ENCODE measurements at regions not wholly inside any gene's neighbourhood (a gene's known extent, or its start where the extent isn't known, plus 50 kb on each side); places are given as distances from the start of the nearest gene placed in this dataset.

DNA sequence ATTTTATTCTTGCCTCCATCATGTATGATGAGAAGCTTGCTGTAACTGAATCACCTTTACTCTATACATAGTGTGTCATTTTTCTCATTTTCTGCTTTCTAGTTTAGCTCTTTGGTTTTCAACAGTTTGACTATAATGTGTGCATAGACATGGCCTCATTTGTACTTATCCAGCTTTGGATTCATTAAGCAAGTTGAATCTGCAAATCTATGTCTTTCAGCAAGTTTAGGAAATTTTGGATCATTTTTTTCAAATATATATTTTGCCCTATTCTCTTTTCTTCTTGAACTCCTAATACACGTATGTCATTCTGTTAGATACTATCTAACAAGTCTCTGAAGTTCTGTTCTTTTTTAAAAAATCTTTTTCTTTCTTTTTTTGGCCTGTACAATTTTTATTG, 57.8 kb downstream of the PRLHR start:
- H3K27me3 ChIP-seq (ENCODE audit: low read depth) = no peaks in the 10 kb centered on the region
- no peaks in the 10 kb centered on the region for H3K4me1 ChIP-seq
- in situ Hi-C loops (cut with MboI; ENCODE audit: low sequenced_read_pairs) = no loop called here
- DNase-seq (ENCODE audit: low spot score in 2 of 2) = no peak
- H3K4me3 ChIP-seq = no peak overlapping the region
- no peaks in the 10 kb centered on the region for H3K36me3 ChIP-seq (replicated peaks)
- no peaks in the 10 kb centered on the region for H3K9me3 ChIP-seq

DNA sequence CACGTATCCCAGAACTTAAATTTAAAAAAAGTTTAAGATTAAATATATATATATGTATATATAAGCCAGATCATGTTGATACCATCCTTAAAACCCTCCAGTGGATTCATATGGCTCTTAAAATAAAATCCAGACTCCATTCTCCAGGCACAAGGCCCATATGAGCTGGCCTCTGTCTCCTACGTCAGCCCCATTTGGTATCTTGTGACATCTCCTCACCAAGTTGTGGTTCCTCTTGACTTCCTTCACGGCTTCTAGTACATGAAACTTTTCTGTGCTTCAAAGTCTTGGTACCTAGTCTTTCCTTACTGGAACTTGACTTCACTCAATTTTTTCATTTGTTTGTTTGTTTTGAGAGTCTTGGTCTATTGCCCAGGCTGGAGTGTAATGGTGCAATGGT, 61.3 kb downstream of the PRLHR start:
- Histone ChIP-seq H3K27me3 (ENCODE audit: low read depth) (no peaks in the 10 kb centered on the region), H3K9me3 (no peaks in the 10 kb centered on the region), H3K36me3 (replicated peaks) (no peaks in the 10 kb centered on the region), H3K4me3 (no peak overlapping the region), H3K4me1 (no peaks in the 10 kb centered on the region)
- in situ Hi-C loops (cut with MboI; ENCODE audit: low sequenced_read_pairs) = no loop called here
- DNase-seq (ENCODE audit: low spot score in 2 of 2) = no peak

DNA sequence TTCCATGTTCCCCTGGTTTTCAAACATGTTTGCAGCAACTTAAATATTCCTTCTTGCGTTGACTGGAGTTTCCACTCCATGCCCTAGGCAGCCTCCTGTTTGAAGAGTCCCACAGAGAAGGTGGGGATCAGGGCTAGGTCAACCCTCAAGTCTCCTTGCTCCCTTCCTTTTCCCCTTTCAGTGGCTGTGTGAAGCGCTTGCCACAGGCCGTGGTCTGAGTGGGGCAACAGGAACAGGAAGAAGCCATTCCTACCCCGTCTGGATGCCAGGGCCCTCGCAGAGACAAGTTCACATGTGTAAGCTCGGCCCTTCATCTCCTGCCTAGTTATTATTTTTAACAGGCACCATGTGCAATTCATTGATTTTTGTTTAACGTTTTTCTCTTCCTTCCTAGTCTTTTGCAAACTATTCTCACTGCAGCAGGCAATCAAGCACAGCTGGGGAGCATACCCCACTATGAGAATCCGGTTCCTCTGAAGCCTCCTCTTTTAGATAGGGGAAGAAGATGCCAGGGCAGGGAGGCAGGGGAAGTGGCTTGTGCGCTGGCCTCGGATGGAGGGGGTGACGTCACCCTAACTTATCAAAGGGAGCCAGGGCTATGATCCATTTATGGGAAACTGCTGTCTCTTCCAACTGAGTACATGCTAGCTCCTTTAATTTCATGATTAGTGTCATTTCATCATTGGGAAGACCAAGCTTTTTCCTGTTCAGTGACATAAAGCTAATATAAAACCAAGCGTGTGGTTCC, 64.2 kb downstream of the PRLHR start:
- no peaks in the 10 kb centered on the region for H3K4me1 ChIP-seq
- no peaks in the 10 kb centered on the region for H3K27me3 ChIP-seq (ENCODE audit: low read depth)
- H3K4me3 ChIP-seq = no peak overlapping the region
- no peak for DNase-seq (ENCODE audit: low spot score in 2 of 2)
- H3K9me3 ChIP-seq = no peaks in the 10 kb centered on the region
- in situ Hi-C loops (cut with MboI; ENCODE audit: low sequenced_read_pairs) = no loop called here
- H3K36me3 ChIP-seq (replicated peaks) = no peaks in the 10 kb centered on the region

DNA sequence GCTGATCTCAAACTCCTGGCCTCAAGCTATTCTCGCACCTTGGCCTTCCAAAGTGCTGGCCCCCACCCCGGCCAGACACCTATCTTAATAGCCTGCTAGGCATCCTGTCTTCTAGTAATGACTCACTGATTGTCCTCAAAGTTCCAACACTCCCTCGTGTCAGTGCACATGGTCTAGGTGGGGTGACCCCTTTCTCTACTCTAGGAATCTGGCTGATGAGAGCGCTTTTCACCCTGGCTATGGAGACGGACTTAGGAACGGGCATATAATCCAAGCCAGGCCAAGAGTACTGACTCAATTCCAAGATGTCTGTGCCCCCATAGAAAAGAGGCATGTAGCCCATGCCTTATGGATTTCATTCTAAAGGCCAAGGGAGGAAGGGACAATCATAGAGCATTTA, 67.0 kb downstream of the PRLHR start:
- Histone ChIP-seq H3K4me3 (no peak overlapping the region), H3K27me3 (ENCODE audit: low read depth) (peaks cover 4% of the 10 kb centered on the region; the same call in 1 of the 2 replicates), H3K4me1 (no peaks in the 10 kb centered on the region), H3K36me3 (replicated peaks) (no peaks in the 10 kb centered on the region), H3K9me3 (no peaks in the 10 kb centered on the region)
- in situ Hi-C loops (cut with MboI; ENCODE audit: low sequenced_read_pairs) = no loop called here
- DNase-seq (ENCODE audit: low spot score in 2 of 2) = no peak

DNA sequence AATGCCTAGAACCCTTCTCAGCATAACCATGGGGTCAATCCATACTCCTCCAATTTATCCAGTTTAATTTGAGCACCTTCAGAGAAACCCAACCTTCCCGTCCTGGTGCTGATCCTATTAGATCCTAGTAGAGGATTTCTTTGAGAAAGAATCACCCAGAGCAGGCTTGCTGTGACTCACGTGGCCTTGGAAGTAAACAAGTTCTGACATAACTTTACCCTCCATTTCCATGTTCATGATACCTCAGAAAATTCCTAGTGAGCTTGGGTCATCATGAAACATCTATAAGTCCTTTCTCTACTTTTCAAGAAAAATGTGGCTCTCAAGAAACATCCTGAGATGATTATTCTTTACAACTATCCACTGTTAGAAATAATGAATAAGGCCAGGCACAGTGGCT, 71.7 kb downstream of the PRLHR start:
- in situ Hi-C loops (cut with MboI; ENCODE audit: low sequenced_read_pairs) = no loop called here
- no peak for DNase-seq (ENCODE audit: low spot score in 2 of 2)
- Histone ChIP-seq H3K4me1 (no peaks in the 10 kb centered on the region), H3K36me3 (replicated peaks) (no peaks in the 10 kb centered on the region), H3K27me3 (ENCODE audit: low read depth) (peaks cover 4% of the 10 kb centered on the region; the same call in 1 of the 2 replicates), H3K4me3 (no peak overlapping the region), H3K9me3 (no peaks in the 10 kb centered on the region)

DNA sequence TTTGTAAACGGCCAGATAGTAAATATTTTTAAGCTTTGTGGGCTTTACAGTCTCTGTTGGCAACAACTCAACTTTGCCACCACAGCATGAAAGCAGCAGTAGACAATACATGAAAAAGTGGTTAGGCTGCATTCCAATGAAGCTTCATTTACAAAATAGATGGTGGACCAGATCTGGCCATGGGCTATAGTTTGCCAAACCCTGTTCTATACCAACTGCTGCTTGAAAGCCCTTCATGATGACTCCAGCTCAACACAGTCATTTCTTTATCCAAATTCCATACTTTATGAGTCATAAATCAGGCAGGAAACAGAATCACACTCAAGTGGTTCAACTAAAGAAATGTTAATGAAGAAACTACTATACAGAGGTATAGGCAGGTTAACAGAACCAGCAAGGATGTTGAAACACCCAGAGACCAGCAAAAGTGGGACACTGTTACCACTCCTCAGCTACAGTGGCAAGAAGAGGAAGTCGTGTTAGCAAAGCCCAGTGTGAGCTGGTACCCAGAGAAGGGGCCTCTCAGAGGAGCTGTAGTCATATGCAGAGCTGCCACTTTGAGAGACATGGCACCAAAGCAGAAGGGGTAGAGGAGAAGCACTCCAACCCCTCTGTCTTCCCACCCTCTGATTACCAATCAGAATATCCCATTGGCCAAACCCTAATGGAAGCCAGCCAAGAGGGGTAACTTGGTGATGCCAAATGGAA, 72.5 kb downstream of the PRLHR start:
- Histone ChIP-seq H3K9me3 (no peaks in the 10 kb centered on the region), H3K27me3 (ENCODE audit: low read depth) (peaks cover 4% of the 10 kb centered on the region; the same call in 1 of the 2 replicates), H3K4me1 (no peaks in the 10 kb centered on the region), H3K36me3 (replicated peaks) (no peaks in the 10 kb centered on the region), H3K4me3 (no peak overlapping the region)
- in situ Hi-C loops (cut with MboI; ENCODE audit: low sequenced_read_pairs) = no loop called here
- no peak for DNase-seq (ENCODE audit: low spot score in 2 of 2)

DNA sequence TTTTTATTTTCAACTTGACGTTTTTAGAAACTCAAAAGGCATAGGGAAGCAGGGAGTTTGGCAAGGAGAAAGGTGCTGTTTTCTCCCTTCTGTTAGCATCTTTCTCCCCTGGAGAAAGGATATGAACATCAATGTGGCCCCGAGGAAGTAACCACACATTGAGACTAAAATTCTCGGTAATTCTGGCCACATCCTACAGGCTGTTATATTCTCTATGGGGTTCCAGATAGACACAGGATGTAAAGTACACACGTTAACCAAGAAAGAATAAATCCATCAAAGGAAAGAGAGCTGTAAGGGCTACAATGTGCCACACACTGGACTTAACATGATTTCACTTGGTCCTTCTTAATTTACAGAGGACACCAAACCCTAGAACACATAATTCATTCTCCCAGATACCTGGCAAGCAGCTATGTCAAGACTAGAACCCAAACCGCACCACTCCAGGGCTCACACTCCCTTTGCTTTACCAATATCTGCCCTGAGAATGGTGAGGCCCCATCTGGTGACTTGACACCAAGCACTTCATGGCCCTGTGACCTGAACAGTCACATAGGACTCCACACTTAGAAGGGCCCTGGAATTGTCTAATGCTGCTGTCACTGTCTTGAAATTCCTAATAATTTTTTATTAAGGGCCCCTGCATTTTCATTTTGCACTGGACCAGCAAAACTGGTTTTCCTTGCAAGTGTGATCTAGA, 73.9 kb downstream of the PRLHR start:
- in situ Hi-C loops (cut with MboI; ENCODE audit: low sequenced_read_pairs) = no loop called here
- H3K4me1 ChIP-seq = no peaks in the 10 kb centered on the region
- no peaks in the 10 kb centered on the region for H3K36me3 ChIP-seq (replicated peaks)
- no peak overlapping the region for H3K4me3 ChIP-seq
- H3K27me3 ChIP-seq (ENCODE audit: low read depth) = peaks cover 4% of the 10 kb centered on the region; the same call in 1 of the 2 replicates
- no peak for DNase-seq (ENCODE audit: low spot score in 2 of 2)
- H3K9me3 ChIP-seq = no peaks in the 10 kb centered on the region

DNA sequence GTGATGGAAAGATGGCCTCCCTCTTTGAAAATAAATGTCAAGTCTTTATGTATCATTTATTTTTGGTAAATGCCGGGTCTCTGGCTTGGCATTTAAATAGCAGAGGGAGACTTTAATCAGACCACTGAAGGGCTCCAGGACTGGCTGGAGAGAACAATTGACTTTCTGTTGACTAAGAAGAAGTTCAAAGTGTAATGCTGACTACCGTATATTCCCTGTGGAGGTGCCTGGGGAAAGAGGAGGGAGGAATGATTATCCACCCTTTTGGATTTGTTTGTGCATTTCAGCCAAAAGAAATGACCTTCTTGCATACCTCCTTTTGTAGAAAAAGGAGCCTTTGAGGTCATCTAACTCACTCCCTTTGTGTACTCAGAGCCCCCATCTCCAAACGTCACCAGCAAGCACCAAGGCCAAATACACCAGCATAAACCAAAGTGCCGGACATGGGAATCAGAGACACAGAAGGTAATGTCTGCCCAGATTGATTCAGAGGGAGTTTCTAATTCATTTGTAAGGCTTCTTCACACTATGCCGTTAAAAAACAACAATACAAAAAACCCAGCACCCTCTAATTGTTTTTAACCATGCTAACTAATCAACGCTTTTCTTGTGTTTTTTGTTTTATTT, 75.2 kb downstream of the PRLHR start:
- in situ Hi-C loops (cut with MboI; ENCODE audit: low sequenced_read_pairs) = no loop called here
- no peak for DNase-seq (ENCODE audit: low spot score in 2 of 2)

DNA sequence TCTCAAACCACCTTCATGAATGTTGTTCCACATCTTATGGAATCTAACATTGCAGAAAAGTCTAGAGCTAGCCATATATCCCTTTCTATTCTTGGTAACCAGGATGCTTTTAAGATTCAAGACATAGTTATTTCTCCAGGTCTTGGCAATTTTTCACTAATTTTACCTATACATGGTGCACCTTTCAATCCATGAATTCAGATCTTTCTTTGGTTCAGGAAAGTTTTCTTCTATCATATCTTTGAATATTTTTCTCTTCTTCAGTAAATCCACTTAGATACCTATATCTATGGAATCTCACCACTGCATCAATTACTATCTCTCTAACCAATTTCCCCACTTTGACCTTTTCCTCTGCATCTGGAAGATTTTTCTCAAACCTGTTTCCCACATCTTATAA, 77.4 kb downstream of the PRLHR start:
- no peaks in the 10 kb centered on the region for H3K4me1 ChIP-seq
- in situ Hi-C loops (cut with MboI; ENCODE audit: low sequenced_read_pairs) = no loop called here
- H3K9me3 ChIP-seq = no peaks in the 10 kb centered on the region; the same call in 1 of the 2 replicates
- no peaks in the 10 kb centered on the region for H3K36me3 ChIP-seq (replicated peaks)
- no peak for DNase-seq (ENCODE audit: low spot score in 2 of 2)
- no peaks in the 10 kb centered on the region; the same call in 1 of the 2 replicates for H3K27me3 ChIP-seq (ENCODE audit: low read depth)
- H3K4me3 ChIP-seq = no peak overlapping the region

More for the DNA sequence above, 75.2 kb downstream of the PRLHR start:
- Histone ChIP-seq H3K4me3 (no peak overlapping the region), H3K36me3 (replicated peaks) (no peaks in the 10 kb centered on the region), H3K9me3 (no peaks in the 10 kb centered on the region), H3K4me1 (no peaks in the 10 kb centered on the region), H3K27me3 (ENCODE audit: low read depth) (peaks cover 2% of the 10 kb centered on the region; the same call in 1 of the 2 replicates)

DNA sequence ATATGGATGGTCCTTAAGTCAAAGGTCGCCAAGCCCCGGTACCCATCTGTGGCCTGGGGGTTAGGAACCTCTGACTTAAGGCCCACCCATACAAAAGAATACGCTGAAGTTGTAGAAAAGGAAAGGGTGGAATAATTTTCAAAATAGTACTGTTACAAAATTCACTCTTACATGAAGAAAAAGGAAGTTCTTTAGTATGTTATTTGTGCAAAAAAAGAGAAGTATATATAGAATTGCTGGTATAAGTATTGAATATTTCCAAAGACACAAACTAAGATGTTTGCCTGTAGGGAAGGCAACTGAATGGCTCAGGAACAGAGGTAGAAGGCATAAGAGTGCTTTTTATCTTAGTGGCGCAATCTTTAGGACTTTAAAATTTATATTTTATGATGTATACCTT, 78.7 kb downstream of the PRLHR start:
- in situ Hi-C loops (cut with MboI; ENCODE audit: low sequenced_read_pairs) = no loop called here
- Histone ChIP-seq H3K36me3 (replicated peaks) (no peaks in the 10 kb centered on the region), H3K4me1 (no peaks in the 10 kb centered on the region)

DNA sequence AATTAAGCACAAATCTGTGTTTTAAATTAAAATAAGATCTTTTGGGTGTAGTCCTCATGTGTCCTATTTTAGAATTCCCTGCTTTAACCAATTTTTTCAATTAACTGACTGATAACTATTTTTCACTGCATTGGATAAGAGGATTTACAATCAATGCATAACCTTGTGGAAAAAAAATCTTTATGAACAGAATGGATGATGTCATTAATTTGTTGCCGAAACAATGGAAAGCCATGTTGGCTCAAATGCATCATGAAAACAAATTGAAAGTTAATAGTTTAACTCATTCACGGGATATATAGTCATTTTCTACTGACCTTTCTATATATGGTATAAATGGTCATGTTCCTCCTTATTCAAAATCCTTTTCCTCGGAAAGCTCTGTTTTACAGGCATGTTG, 82.3 kb downstream of the PRLHR start:
- H3K4me3 ChIP-seq = no peak overlapping the region
- no peak for DNase-seq (ENCODE audit: low spot score in 2 of 2)
- in situ Hi-C loops (cut with MboI; ENCODE audit: low sequenced_read_pairs) = no loop called here

More for the DNA sequence above, 78.7 kb downstream of the PRLHR start:
- no peak for DNase-seq (ENCODE audit: low spot score in 2 of 2)
- Histone ChIP-seq H3K27me3 (ENCODE audit: low read depth) (no peaks in the 10 kb centered on the region; the same call in 1 of the 2 replicates), H3K9me3 (no peaks in the 10 kb centered on the region; the same call in 1 of the 2 replicates), H3K4me3 (no peak overlapping the region)

DNA sequence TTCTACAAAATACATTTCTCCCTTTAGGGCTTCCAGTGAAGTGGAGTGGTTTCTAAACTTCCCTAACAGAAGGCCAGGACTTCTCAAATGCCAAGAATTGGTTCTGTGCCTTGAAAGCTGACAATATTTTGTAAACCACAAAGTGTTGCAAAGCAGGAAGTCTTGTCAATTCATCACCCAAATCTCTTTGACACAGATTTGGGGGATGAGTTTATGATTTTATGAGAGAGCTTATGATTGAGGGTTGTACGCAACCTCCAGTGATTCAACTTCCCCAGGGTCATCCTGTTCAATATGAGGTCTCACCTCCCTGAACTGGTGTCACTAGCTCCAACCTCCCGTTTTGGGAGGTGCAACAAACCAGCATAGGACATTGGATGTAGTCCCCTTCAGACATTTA, 83.7 kb downstream of the PRLHR start:
- H3K4me1 ChIP-seq = no peaks in the 10 kb centered on the region
- DNase-seq (ENCODE audit: low spot score in 2 of 2) = no peak
- in situ Hi-C loops (cut with MboI; ENCODE audit: low sequenced_read_pairs) = no loop called here
- H3K36me3 ChIP-seq (replicated peaks) = no peaks in the 10 kb centered on the region
- H3K4me3 ChIP-seq = no peak overlapping the region
- no peaks in the 10 kb centered on the region; the same call in 1 of the 2 replicates for H3K9me3 ChIP-seq
- H3K27me3 ChIP-seq (ENCODE audit: low read depth) = no peaks in the 10 kb centered on the region

More for the DNA sequence above, 82.3 kb downstream of the PRLHR start:
- H3K27me3 ChIP-seq (ENCODE audit: low read depth) = no peaks in the 10 kb centered on the region
- H3K9me3 ChIP-seq = no peaks in the 10 kb centered on the region; the same call in 1 of the 2 replicates
- H3K36me3 ChIP-seq (replicated peaks) = no peaks in the 10 kb centered on the region
- no peaks in the 10 kb centered on the region for H3K4me1 ChIP-seq

DNA sequence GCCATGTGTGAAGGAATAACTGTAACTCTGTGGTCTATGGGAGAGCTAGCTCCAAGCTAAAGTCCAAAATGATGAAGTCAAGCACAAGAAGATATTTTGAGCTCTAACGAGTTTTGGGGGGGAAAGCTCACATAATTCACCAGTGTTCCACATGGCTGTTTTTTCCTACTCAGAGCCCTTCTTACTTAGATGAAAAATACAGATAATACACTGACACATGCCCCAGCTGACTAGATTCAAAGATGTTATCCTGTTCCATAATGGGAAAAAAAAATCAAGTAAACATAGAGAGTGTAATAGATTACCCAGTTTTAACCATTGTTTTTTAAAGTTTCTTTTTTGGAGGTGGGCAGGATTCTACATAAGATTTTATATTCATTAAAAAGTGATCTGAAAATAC, 86.6 kb downstream of the PRLHR start:
- no peaks in the 10 kb centered on the region for H3K4me1 ChIP-seq
- no peaks in the 10 kb centered on the region for H3K9me3 ChIP-seq
- no peaks in the 10 kb centered on the region for H3K27me3 ChIP-seq (ENCODE audit: low read depth)
- no peaks in the 10 kb centered on the region for H3K36me3 ChIP-seq (replicated peaks)
- DNase-seq (ENCODE audit: low spot score in 2 of 2) = no peak
- H3K4me3 ChIP-seq = no peak overlapping the region
- in situ Hi-C loops (cut with MboI; ENCODE audit: low sequenced_read_pairs) = no loop called here
